Liver (tissue), 8 donors: ENCODE measurements at regions not wholly inside any gene's neighbourhood (a gene's known extent, or its start where the extent isn't known, plus 50 kb on each side); places are given as distances from the start of the nearest gene placed in this dataset.
"Not testable (repeated sequence)": the region's sequence is repeated elsewhere in the genome, so short reads cannot be mapped to it uniquely, and the experiment has no call there.

ENCODE experiments used
- DNase-seq: peaks from one replicate; pipeline ENCODE4 v3.0.0-alpha.2; 2017; ENCODE audit warnings: low spot score
- H3K27ac ChIP-seq, 2 donors: one replicate each; pipeline ENCODE4 v1.7.0; 2013; ENCODE audit warnings: inconsistent platforms in 2 of 2, low read length in 2 of 2, control low read depth in 1 of 2, low read depth in 1 of 2, mild to moderate bottlenecking in 1 of 2
- H3K27me3 ChIP-seq, 4 donors: one replicate each; pipeline versions ENCODE4 v1.6.1 to v1.7.0; 2013; ENCODE audit warnings: low read length in 3 of 4, inconsistent platforms in 1 of 4, mild to moderate bottlenecking in 1 of 4, moderate library complexity in 1 of 4; ENCODE audit not compliant: control insufficient read depth in 4 of 4, insufficient read depth in 4 of 4
- H3K36me3 ChIP-seq, 4 donors: one replicate each; pipeline versions ENCODE4 v1.6.1 to v1.7.0; 2013; ENCODE audit warnings: low read length in 3 of 4, mild to moderate bottlenecking in 3 of 4, low read depth in 1 of 4, moderate library complexity in 1 of 4; ENCODE audit not compliant: control insufficient read depth in 4 of 4, insufficient read depth in 3 of 4
- H3K4me1 ChIP-seq, 4 donors: one replicate each; pipeline versions ENCODE4 v1.6.1 to v1.7.0; 2013; ENCODE audit warnings: low read length in 3 of 4, mild to moderate bottlenecking in 3 of 4, moderate library complexity in 1 of 4; ENCODE audit not compliant: control insufficient read depth in 4 of 4, insufficient read depth in 4 of 4
- H3K4me3 ChIP-seq, 3 donors: one replicate each; pipeline versions ENCODE4 v1.6.1 to v1.7.0; 2013; ENCODE audit warnings: low read length in 3 of 3, control low read depth in 1 of 3, low read depth in 1 of 3, mild to moderate bottlenecking in 1 of 3
- H3K9ac ChIP-seq, 2 donors: one replicate each; pipeline ENCODE4 v1.7.0; 2013; ENCODE audit warnings: low read length in 2 of 2, mild to moderate bottlenecking in 2 of 2, moderate library complexity in 2 of 2, control low read depth in 1 of 2, low read depth in 1 of 2
- H3K9me3 ChIP-seq, 4 donors: one replicate each; pipeline versions ENCODE4 v1.6.1 to v1.7.0; 2013; ENCODE audit warnings: low read length in 3 of 4; ENCODE audit not compliant: control insufficient read depth in 4 of 4
- EGR1 ChIP-seq, 2 donors: IDR thresholded peaks; 2 replicates each; pipeline ENCODE4 v1.6.1; 2016 to 2018; ENCODE audit warnings: antibody characterized with exemption in 2 of 2, low read depth in 2 of 2
- FOXA1 ChIP-seq: IDR thresholded peaks from 2 replicates; pipeline ENCODE4 v1.6.1; 2016; ENCODE audit warnings: antibody characterized with exemption
- FOXA2 ChIP-seq: IDR thresholded peaks from 2 replicates; pipeline ENCODE4 v1.6.1; 2016; ENCODE audit warnings: antibody characterized with exemption
- GABPA ChIP-seq, 2 donors: IDR thresholded peaks in 1 of 2; conservative IDR thresholded peaks in 1 of 2; 2 replicates each; pipeline ENCODE4 v1.6.1; 2016; ENCODE audit warnings: antibody characterized with exemption in 2 of 2, mild to moderate bottlenecking in 1 of 2, moderate library complexity in 1 of 2
- HNF4A ChIP-seq, 2 donors: conservative IDR thresholded peaks; 2 replicates each; pipeline ENCODE4 v1.6.1; 2016; ENCODE audit warnings: antibody characterized with exemption in 2 of 2, mild to moderate bottlenecking in 2 of 2
- HNF4G ChIP-seq: IDR thresholded peaks from 2 replicates; pipeline ENCODE4 v1.6.1; 2016; ENCODE audit warnings: antibody characterized with exemption
- JUND ChIP-seq, 2 donors: IDR thresholded peaks; 2 replicates each; pipeline ENCODE4 v1.6.1; 2016; ENCODE audit warnings: antibody characterized with exemption in 2 of 2
- NR2F2 ChIP-seq: IDR thresholded peaks from 2 replicates; pipeline ENCODE4 v1.6.1; 2016; ENCODE audit warnings: antibody characterized with exemption
- RAD21 ChIP-seq, 2 donors: IDR thresholded peaks; 2 replicates each; pipeline ENCODE4 v1.6.1; 2016; ENCODE audit warnings: antibody characterized with exemption in 2 of 2, mild to moderate bottlenecking in 2 of 2
- RXRA ChIP-seq, 2 donors: IDR thresholded peaks; 2 replicates each; pipeline ENCODE4 v1.6.1; 2017 to 2018; ENCODE audit warnings: antibody characterized with exemption in 2 of 2, mild to moderate bottlenecking in 1 of 2
- SP1 ChIP-seq: IDR thresholded peaks from 2 replicates; pipeline ENCODE4 v1.6.1; 2018; ENCODE audit warnings: antibody characterized with exemption, mild to moderate bottlenecking
- TAF1 ChIP-seq: conservative IDR thresholded peaks from 2 replicates; pipeline ENCODE4 v1.6.1; 2016; ENCODE audit warnings: antibody characterized with exemption, mild to moderate bottlenecking
- YY1 ChIP-seq: IDR thresholded peaks from 2 replicates; pipeline ENCODE4 v1.6.1; 2016; ENCODE audit warnings: antibody characterized with exemption, mild to moderate bottlenecking
- WGBS: extraction: QIAGEN DNeasy Blood & Tissue Kit; methylation state at CpG from one replicate; pipeline ENCODE4 v1.1.7; 2013; 5-methylcytosine and 5-hydroxymethylcytosine counted together
- TF ChIP-seq, protein P1 (sequence below): IDR thresholded peaks from 2 replicates; pipeline ENCODE4 v1.6.1; 2016; ENCODE audit warnings: antibody characterized with exemption, mild to moderate bottlenecking
- TF ChIP-seq, protein P2 (sequence below): IDR thresholded peaks from 2 replicates; pipeline ENCODE4 v1.6.1; 2016; ENCODE audit warnings: antibody characterized with exemption
- TF ChIP-seq, protein P3 (sequence below): fragments of 150-350 bp; IDR thresholded peaks from 2 replicates; pipeline ENCODE4 v1.5.1; 2017; ENCODE audit warnings: improper control_type of control experiment, low read depth, low read length; ENCODE audit not compliant: missing input control
- TF ChIP-seq, protein P4 (sequence below): IDR thresholded peaks from 2 replicates; pipeline ENCODE4 v1.6.1; 2016; ENCODE audit warnings: antibody characterized with exemption
- TF ChIP-seq, protein P5 (sequence below): IDR thresholded peaks from 2 replicates; pipeline ENCODE4 v1.6.1; 2016; ENCODE audit warnings: antibody characterized with exemption
- donor health status: healthy.
- donor health status: healthy.
- donor health status: healthy.
- donor health status: healthy.
- donor health status: healthy.

DNA sequence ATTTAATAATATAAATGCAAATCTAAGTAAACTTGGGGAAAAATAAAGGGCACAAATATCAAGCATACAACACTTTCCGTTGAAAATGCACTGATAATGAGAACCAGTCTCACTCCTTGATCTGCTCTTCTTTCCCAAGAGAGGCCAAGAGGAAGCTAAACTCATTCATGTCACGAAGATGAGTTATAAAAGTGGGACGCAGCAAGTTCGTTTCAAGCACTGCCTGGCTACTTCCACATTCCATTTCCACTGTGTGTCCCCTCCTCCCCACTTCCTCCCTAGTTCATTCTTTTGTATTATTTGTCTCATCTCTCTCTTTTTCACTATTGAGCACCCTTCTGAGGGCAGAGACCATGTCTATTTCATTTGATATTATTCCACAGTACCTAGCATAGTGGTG, 158.1 kb downstream of the SLC24A2 start (continued):
- no peak for TF ChIP-seq RXRA (IDR thresholded peaks at IDR 0.05)
- no peak for TF ChIP-seq RAD21 (IDR thresholded peaks at IDR 0.05)
- TF ChIP-seq TAF1 = no peak
- TF ChIP-seq NR2F2 = no peak
- no peak for TF ChIP-seq EGR1 (IDR thresholded peaks at IDR 0.05; ENCODE audit: low read depth in 2 of 2)
- no peak for TF ChIP-seq FOXA2
- no peak for TF ChIP-seq YY1

DNA sequence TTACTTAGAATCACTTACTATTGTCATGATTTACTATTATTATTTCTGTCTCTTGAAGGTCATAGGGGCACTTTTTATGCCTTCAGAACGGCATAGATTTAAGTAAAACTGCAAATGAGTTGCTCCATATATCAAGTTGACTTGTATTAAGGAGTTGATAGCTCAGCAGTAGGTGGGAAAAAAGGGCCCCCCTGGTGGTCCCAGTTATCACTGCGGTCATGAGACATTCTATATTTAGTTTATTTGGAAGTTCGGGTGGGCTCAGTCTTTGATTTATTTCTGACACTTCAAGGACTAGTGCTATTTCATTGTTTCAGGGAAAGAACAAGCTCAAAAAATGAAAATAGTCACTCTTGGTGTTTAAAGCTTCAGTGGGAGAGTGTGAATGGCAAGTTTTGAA, 159.3 kb downstream of the SLC24A2 start:
- Histone ChIP-seq H3K27ac (no peak overlapping the region), H3K27me3 (no peaks in the 10 kb centered on the region), H3K9ac (no peak overlapping the region), H3K4me1 (no peaks in the 10 kb centered on the region), H3K9me3 (no peaks in the 10 kb centered on the region), H3K36me3 (no peaks in the 10 kb centered on the region), H3K4me3 (no peak overlapping the region)
- DNase-seq = no peak
- TF ChIP-seq EGR1 (IDR thresholded peaks at IDR 0.05; ENCODE audit: low read depth in 2 of 2) (no peak), TAF1 (no peak), HNF4G (no peak), SP1 (no peak), FOXA2 (no peak), FOXA1 (no peak), NR2F2 (no peak), RXRA (IDR thresholded peaks at IDR 0.05) (no peak), HNF4A (conservative IDR thresholded peaks at IDR 0.05) (no peak), RAD21 (IDR thresholded peaks at IDR 0.05) (no peak), GABPA (IDR thresholded peaks at IDR 0.05 in 1 of 2, conservative IDR thresholded peaks at IDR 0.05 in 1 of 2) (no peak), JUND (IDR thresholded peaks at IDR 0.05) (no peak)
- TF ChIP-seq, protein P1, sequence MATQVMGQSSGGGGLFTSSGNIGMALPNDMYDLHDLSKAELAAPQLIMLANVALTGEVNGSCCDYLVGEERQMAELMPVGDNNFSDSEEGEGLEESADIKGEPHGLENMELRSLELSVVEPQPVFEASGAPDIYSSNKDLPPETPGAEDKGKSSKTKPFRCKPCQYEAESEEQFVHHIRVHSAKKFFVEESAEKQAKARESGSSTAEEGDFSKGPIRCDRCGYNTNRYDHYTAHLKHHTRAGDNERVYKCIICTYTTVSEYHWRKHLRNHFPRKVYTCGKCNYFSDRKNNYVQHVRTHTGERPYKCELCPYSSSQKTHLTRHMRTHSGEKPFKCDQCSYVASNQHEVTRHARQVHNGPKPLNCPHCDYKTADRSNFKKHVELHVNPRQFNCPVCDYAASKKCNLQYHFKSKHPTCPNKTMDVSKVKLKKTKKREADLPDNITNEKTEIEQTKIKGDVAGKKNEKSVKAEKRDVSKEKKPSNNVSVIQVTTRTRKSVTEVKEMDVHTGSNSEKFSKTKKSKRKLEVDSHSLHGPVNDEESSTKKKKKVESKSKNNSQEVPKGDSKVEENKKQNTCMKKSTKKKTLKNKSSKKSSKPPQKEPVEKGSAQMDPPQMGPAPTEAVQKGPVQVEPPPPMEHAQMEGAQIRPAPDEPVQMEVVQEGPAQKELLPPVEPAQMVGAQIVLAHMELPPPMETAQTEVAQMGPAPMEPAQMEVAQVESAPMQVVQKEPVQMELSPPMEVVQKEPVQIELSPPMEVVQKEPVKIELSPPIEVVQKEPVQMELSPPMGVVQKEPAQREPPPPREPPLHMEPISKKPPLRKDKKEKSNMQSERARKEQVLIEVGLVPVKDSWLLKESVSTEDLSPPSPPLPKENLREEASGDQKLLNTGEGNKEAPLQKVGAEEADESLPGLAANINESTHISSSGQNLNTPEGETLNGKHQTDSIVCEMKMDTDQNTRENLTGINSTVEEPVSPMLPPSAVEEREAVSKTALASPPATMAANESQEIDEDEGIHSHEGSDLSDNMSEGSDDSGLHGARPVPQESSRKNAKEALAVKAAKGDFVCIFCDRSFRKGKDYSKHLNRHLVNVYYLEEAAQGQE = no peak
- TF ChIP-seq, protein P2, sequence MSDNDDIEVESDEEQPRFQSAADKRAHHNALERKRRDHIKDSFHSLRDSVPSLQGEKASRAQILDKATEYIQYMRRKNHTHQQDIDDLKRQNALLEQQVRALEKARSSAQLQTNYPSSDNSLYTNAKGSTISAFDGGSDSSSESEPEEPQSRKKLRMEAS = no peak
- TF ChIP-seq, protein P3, sequence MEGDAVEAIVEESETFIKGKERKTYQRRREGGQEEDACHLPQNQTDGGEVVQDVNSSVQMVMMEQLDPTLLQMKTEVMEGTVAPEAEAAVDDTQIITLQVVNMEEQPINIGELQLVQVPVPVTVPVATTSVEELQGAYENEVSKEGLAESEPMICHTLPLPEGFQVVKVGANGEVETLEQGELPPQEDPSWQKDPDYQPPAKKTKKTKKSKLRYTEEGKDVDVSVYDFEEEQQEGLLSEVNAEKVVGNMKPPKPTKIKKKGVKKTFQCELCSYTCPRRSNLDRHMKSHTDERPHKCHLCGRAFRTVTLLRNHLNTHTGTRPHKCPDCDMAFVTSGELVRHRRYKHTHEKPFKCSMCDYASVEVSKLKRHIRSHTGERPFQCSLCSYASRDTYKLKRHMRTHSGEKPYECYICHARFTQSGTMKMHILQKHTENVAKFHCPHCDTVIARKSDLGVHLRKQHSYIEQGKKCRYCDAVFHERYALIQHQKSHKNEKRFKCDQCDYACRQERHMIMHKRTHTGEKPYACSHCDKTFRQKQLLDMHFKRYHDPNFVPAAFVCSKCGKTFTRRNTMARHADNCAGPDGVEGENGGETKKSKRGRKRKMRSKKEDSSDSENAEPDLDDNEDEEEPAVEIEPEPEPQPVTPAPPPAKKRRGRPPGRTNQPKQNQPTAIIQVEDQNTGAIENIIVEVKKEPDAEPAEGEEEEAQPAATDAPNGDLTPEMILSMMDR = no peak
- TF ChIP-seq, protein P4, sequence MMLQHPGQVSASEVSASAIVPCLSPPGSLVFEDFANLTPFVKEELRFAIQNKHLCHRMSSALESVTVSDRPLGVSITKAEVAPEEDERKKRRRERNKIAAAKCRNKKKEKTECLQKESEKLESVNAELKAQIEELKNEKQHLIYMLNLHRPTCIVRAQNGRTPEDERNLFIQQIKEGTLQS = no peak
- TF ChIP-seq, protein P5, sequence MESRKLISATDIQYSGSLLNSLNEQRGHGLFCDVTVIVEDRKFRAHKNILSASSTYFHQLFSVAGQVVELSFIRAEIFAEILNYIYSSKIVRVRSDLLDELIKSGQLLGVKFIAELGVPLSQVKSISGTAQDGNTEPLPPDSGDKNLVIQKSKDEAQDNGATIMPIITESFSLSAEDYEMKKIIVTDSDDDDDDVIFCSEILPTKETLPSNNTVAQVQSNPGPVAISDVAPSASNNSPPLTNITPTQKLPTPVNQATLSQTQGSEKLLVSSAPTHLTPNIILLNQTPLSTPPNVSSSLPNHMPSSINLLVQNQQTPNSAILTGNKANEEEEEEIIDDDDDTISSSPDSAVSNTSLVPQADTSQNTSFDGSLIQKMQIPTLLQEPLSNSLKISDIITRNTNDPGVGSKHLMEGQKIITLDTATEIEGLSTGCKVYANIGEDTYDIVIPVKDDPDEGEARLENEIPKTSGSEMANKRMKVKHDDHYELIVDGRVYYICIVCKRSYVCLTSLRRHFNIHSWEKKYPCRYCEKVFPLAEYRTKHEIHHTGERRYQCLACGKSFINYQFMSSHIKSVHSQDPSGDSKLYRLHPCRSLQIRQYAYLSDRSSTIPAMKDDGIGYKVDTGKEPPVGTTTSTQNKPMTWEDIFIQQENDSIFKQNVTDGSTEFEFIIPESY = no peak
- WGBS = 48% methylated on average over 3 of the region's 3 CpGs

DNA sequence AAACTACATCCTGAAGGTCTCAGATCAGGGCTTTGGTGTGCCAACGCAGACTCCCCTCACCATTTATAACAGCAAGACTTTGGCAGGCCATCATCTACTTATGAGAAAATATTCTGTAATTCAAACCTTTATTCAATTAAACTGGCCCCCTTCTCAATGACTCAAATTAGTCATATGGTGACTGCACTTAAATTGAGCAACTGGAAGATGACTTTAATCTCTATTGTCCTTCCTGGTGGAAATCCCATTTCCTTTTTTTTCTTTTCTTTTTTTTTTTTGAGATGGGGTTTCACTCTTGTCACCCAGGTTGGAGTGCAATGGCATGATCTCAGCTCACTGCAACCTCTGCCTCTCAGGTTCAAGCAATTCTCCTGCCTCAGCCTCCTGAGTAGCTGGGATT, 163.4 kb downstream of the SLC24A2 start:
- not testable (repeated sequence) for H3K27me3 ChIP-seq, H3K4me3 ChIP-seq, H3K9me3 ChIP-seq, H3K4me1 ChIP-seq, DNase-seq, H3K27ac ChIP-seq, H3K9ac ChIP-seq, H3K36me3 ChIP-seq
- WGBS = 88% methylated on average over 1 of the region's 1 CpG
